ENCODE measurements at regions not wholly inside any gene's neighbourhood (a gene's known extent, or its start where the extent isn't known, plus 50 kb on each side); places are given as distances from the start of the nearest gene placed in this dataset.

DNA sequence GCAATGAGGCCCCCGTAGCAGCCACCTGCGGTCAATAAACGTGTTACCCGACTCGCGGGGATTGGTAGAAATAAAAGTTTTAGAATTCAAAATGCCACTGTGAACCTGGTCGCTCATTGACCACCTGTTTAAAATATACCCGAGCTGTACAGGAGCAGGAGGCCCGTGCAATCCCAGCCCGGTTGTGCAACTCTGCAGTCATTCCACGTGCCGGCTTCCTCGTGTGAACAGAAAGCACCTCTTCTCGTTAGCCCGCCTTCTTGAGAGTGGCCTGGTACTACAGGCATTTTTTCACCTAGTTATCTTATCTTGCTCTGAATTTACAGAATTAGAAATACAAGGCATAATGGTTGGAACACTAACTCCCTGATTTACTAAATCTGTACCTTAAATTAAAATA is 660.7 kb downstream of the GALR1 start:
- WGBS (ENCODE audit: insufficient coverage), result 89% methylated on average over 10 of the region's 15 CpGs
- Mint-ChIP-seq H3K27me3 (peaks cover 10 to 21% of the 10 kb centered on the region in 2 donors), H3K9me3 (no peaks in the 10 kb centered on the region), H3K36me3 (no peaks in the 10 kb centered on the region), H3K4me1 (no peaks in the 10 kb centered on the region), H3K27ac (no peak overlapping the region), H3K4me3 (no peak overlapping the region)
- CTCF ChIA-PET, result no interaction called here
- DNase-seq (no peak), ATAC-seq (replicated peaks in 1 of 4) (no peak)
- Histone ChIP-seq H3K4me1 (ENCODE audit: control insufficient read depth in 1 of 2, extremely low read depth in 1 of 2, insufficient read depth in 2 of 2, low read length in 2 of 2) (no peaks in the 10 kb centered on the region), H3K4me3 (ENCODE audit: control insufficient read depth in 1 of 2, extremely low read depth in 1 of 2, low read length in 1 of 2) (no peak overlapping the region), H3K27me3 (replicated peaks in 1 of 2; ENCODE audit: control insufficient read depth in 2 of 2, extremely low read depth in 1 of 2, insufficient read depth in 2 of 2, low read length in 1 of 2) (peaks cover 0 to 11% of the 10 kb centered on the region in 2 experiments), H3K9me3 (no peaks in the 10 kb centered on the region), H3K27ac (ENCODE audit: low read length) (no peak overlapping the region), H3K36me3 (ENCODE audit: control insufficient read depth in 2 of 2, extremely low read depth in 1 of 2, insufficient read depth in 1 of 2, low read length in 1 of 2) (no peaks in the 10 kb centered on the region)
- POLR2A ChIA-PET, result no interaction called here

- Mint-ChIP-seq H3K9me3 (no peaks in the 10 kb centered on the region), H3K27ac (no peak overlapping the region), H3K27me3 (peaks cover 10 to 21% of the 10 kb centered on the region in 2 donors), H3K4me3 (no peak overlapping the region), H3K4me1 (no peaks in the 10 kb centered on the region), H3K36me3 (no peaks in the 10 kb centered on the region)
- Histone ChIP-seq H3K27ac (ENCODE audit: low read length) (no peak overlapping the region), H3K4me3 (ENCODE audit: control insufficient read depth in 1 of 2, extremely low read depth in 1 of 2, low read length in 1 of 2) (no peak overlapping the region), H3K27me3 (replicated peaks in 1 of 2; ENCODE audit: control insufficient read depth in 2 of 2, extremely low read depth in 1 of 2, insufficient read depth in 2 of 2, low read length in 1 of 2) (peaks cover 0 to 8% of the 10 kb centered on the region in 2 experiments), H3K36me3 (ENCODE audit: control insufficient read depth in 2 of 2, extremely low read depth in 1 of 2, insufficient read depth in 1 of 2, low read length in 1 of 2) (no peaks in the 10 kb centered on the region), H3K4me1 (ENCODE audit: control insufficient read depth in 1 of 2, extremely low read depth in 1 of 2, insufficient read depth in 2 of 2, low read length in 2 of 2) (no peaks in the 10 kb centered on the region), H3K9me3 (no peaks in the 10 kb centered on the region)
- no peak for ATAC-seq (replicated peaks in 1 of 4)
- no peak for DNase-seq
- ChIA-PET CTCF (no interaction called here), POLR2A (no interaction called here)
- WGBS (ENCODE audit: insufficient coverage), result 72% methylated on average over 15 of the region's 20 CpGs
Observed at GRCh38 chr18:77911971-77912605, 662.4 kb downstream of the GALR1 start.

DNA sequence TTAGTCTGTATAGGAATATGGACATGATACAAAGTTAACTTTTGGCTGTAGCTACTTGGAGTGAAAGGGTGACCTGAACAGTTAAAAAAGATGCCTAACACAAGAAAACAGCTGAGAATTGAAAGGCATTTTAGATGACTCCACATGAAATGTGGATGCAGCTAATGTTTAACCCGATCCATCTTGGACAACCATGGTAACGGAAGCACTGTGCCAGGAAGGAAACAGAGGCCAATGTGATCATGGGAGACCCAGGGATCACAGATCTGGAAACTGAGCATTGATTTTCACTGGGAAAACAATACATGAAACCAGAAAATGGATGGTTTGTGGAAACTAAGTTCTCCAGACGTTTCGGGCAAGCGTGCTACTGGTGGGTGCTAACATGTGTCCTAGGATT is 669.1 kb downstream of the GALR1 start:
- H3K36me3 ChIP-seq (ENCODE audit: control insufficient read depth in 2 of 2, extremely low read depth in 1 of 2, insufficient read depth in 1 of 2, low read length in 1 of 2), result no peaks in the 10 kb centered on the region
- no peaks in the 10 kb centered on the region for H3K9me3 ChIP-seq
- Mint-ChIP-seq H3K36me3 (no peaks in the 10 kb centered on the region), H3K27me3 (peaks cover 3 to 8% of the 10 kb centered on the region in 2 donors), H3K4me3 (no peak overlapping the region), H3K9me3 (no peaks in the 10 kb centered on the region), H3K27ac (no peak overlapping the region), H3K4me1 (no peaks in the 10 kb centered on the region)
- CTCF ChIA-PET, result no interaction called here
- H3K4me3 ChIP-seq (ENCODE audit: control insufficient read depth in 1 of 2, extremely low read depth in 1 of 2, low read length in 1 of 2), result no peak overlapping the region
- H3K27ac ChIP-seq (ENCODE audit: low read length), result no peak overlapping the region
- ATAC-seq (replicated peaks in 1 of 4), result no peak
- 88% methylated on average over 5 of the region's 5 CpGs for WGBS (ENCODE audit: insufficient coverage)
- no peaks in the 10 kb centered on the region for H3K4me1 ChIP-seq (ENCODE audit: control insufficient read depth in 1 of 2, extremely low read depth in 1 of 2, insufficient read depth in 2 of 2, low read length in 2 of 2)
- POLR2A ChIA-PET, result no interaction called here
- no peak for DNase-seq
- H3K27me3 ChIP-seq (replicated peaks in 1 of 2; ENCODE audit: control insufficient read depth in 2 of 2, extremely low read depth in 1 of 2, insufficient read depth in 2 of 2, low read length in 1 of 2), result peaks cover 0 to 4% of the 10 kb centered on the region in 2 experiments

- ChIA-PET CTCF (no interaction called here), POLR2A (no interaction called here)
- H3K27ac ChIP-seq (ENCODE audit: low read length), result no peak overlapping the region
- H3K36me3 ChIP-seq (ENCODE audit: control insufficient read depth in 2 of 2, extremely low read depth in 1 of 2, insufficient read depth in 1 of 2, low read length in 1 of 2), result no peaks in the 10 kb centered on the region
- ATAC-seq (replicated peaks in 1 of 4) (no peak), DNase-seq (no peak)
- Mint-ChIP-seq H3K27me3 (peaks cover 2 to 4% of the 10 kb centered on the region in 2 donors), H3K36me3 (no peaks in the 10 kb centered on the region), H3K4me3 (no peak overlapping the region), H3K9me3 (no peaks in the 10 kb centered on the region), H3K4me1 (no peaks in the 10 kb centered on the region), H3K27ac (no peak overlapping the region)
- no peaks in the 10 kb centered on the region for H3K27me3 ChIP-seq (replicated peaks in 1 of 2; ENCODE audit: control insufficient read depth in 2 of 2, extremely low read depth in 1 of 2, insufficient read depth in 2 of 2, low read length in 1 of 2)
- 88% methylated on average over 3 of the region's 4 CpGs for WGBS (ENCODE audit: insufficient coverage)
- no peaks in the 10 kb centered on the region for H3K4me1 ChIP-seq (ENCODE audit: control insufficient read depth in 1 of 2, extremely low read depth in 1 of 2, insufficient read depth in 2 of 2, low read length in 2 of 2)
- no peaks in the 10 kb centered on the region for H3K9me3 ChIP-seq
- H3K4me3 ChIP-seq (ENCODE audit: control insufficient read depth in 1 of 2, extremely low read depth in 1 of 2, low read length in 1 of 2), result no peak overlapping the region
Observed at GRCh38 chr18:77919923-77920322, 670.3 kb downstream of the GALR1 start.

DNA sequence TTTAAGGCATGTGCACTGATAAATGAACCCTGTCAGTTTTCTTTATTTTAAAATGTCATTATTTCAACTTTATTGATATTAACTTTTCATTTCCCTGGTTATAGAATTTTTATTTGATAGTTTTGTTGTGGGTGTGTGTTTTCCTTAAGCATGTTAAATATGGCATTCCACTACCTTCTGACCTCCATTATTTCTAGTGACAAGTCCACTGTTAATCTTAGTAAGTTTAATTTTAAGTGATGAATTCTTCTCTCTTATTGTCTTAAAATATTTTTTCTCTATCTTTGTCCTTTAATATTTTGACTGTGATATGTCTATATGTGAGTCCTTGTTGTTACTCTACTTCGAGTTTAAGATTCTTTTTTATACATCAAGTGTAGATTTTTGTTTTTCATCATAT is 685.7 kb downstream of the GALR1 start:
- ATAC-seq (replicated peaks in 1 of 4), result no peak
- no peak overlapping the region for H3K4me3 Mint-ChIP-seq
- POLR2A ChIA-PET, result no interaction called here

DNA sequence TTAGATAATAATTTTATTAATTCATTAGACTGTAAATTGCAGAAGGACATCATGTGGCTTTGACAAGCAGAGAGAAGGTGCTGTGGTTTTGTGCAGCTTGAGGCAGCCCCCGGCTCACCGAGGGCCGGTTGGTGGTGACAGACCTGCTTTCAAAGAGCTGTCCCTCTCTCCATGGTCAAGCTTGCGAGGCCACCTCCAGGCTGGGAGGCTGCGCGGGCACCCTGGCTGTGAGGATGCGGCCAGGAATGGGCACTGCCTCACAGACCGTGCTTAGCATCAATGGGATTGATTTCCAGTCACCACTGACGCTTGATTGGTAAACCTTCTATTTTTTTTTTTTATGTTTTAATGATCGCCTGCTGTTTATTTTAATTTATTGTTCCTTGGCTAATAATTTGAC is 690.9 kb downstream of the GALR1 start:
- H3K9me3 Mint-ChIP-seq, result peaks cover 1 to 9% (median 2%) of the 10 kb centered on the region in 3 donors
- no peak overlapping the region for H3K4me3 Mint-ChIP-seq
- Histone ChIP-seq H3K36me3 (ENCODE audit: control insufficient read depth in 2 of 2, extremely low read depth in 1 of 2, insufficient read depth in 1 of 2, low read length in 1 of 2) (no peaks in the 10 kb centered on the region), H3K27ac (ENCODE audit: low read length) (no peak overlapping the region), H3K4me3 (ENCODE audit: control insufficient read depth in 1 of 2, extremely low read depth in 1 of 2, low read length in 1 of 2) (no peak overlapping the region), H3K4me1 (ENCODE audit: control insufficient read depth in 1 of 2, extremely low read depth in 1 of 2, insufficient read depth in 2 of 2, low read length in 2 of 2) (no peaks in the 10 kb centered on the region), H3K9me3 (no peaks in the 10 kb centered on the region), H3K27me3 (replicated peaks in 1 of 2; ENCODE audit: control insufficient read depth in 2 of 2, extremely low read depth in 1 of 2, insufficient read depth in 2 of 2, low read length in 1 of 2) (peaks cover 0 to 2% of the 10 kb centered on the region in 2 experiments)
- ChIA-PET POLR2A (no interaction called here), CTCF (no interaction called here)
- H3K27me3 Mint-ChIP-seq, result peaks cover 4 to 8% of the 10 kb centered on the region in 2 donors
- no peak overlapping the region for H3K27ac Mint-ChIP-seq
- no peak for ATAC-seq (replicated peaks in 1 of 4)
- no peaks in the 10 kb centered on the region for H3K36me3 Mint-ChIP-seq
- 87% methylated on average over 6 of the region's 10 CpGs for WGBS (ENCODE audit: insufficient coverage)
- H3K4me1 Mint-ChIP-seq, result no peaks in the 10 kb centered on the region
- DNase-seq, result no peak

More for the DNA sequence above, 685.7 kb downstream of the GALR1 start:
- Mint-ChIP-seq H3K9me3 (peaks cover 3 to 14% (median 5%) of the 10 kb centered on the region in 3 donors), H3K27me3 (peaks cover 3 to 8% of the 10 kb centered on the region in 2 donors), H3K27ac (no peak overlapping the region), H3K36me3 (no peaks in the 10 kb centered on the region), H3K4me1 (no peaks in the 10 kb centered on the region)
- Histone ChIP-seq H3K27ac (ENCODE audit: low read length) (no peak overlapping the region), H3K36me3 (ENCODE audit: control insufficient read depth in 2 of 2, extremely low read depth in 1 of 2, insufficient read depth in 1 of 2, low read length in 1 of 2) (no peaks in the 10 kb centered on the region), H3K27me3 (replicated peaks in 1 of 2; ENCODE audit: control insufficient read depth in 2 of 2, extremely low read depth in 1 of 2, insufficient read depth in 2 of 2, low read length in 1 of 2) (peaks cover 0 to 2% of the 10 kb centered on the region in 2 experiments), H3K4me1 (ENCODE audit: control insufficient read depth in 1 of 2, extremely low read depth in 1 of 2, insufficient read depth in 2 of 2, low read length in 2 of 2) (no peaks in the 10 kb centered on the region), H3K9me3 (no peaks in the 10 kb centered on the region), H3K4me3 (ENCODE audit: control insufficient read depth in 1 of 2, extremely low read depth in 1 of 2, low read length in 1 of 2) (no peak overlapping the region)
- WGBS (ENCODE audit: insufficient coverage), result no CpG with 5 or more reads among the region's 1 CpG
- DNase-seq, result no peak
- CTCF ChIA-PET, result no interaction called here

- ATAC-seq (replicated peaks in 1 of 4) (no peak), DNase-seq (no peak)
- Mint-ChIP-seq H3K36me3 (no peaks in the 10 kb centered on the region), H3K27me3 (peaks cover 3 to 6% of the 10 kb centered on the region in 2 donors), H3K9me3 (no peaks in the 10 kb centered on the region), H3K4me1 (no peaks in the 10 kb centered on the region), H3K27ac (no peak overlapping the region), H3K4me3 (no peak overlapping the region)
- POLR2A ChIA-PET, result no interaction called here
- Histone ChIP-seq H3K4me1 (ENCODE audit: control insufficient read depth in 1 of 2, extremely low read depth in 1 of 2, insufficient read depth in 2 of 2, low read length in 2 of 2) (no peaks in the 10 kb centered on the region), H3K36me3 (ENCODE audit: control insufficient read depth in 2 of 2, extremely low read depth in 1 of 2, insufficient read depth in 1 of 2, low read length in 1 of 2) (no peaks in the 10 kb centered on the region), H3K27ac (ENCODE audit: low read length) (no peak overlapping the region), H3K4me3 (ENCODE audit: control insufficient read depth in 1 of 2, extremely low read depth in 1 of 2, low read length in 1 of 2) (no peak overlapping the region), H3K9me3 (no peaks in the 10 kb centered on the region), H3K27me3 (replicated peaks in 1 of 2; ENCODE audit: control insufficient read depth in 2 of 2, extremely low read depth in 1 of 2, insufficient read depth in 2 of 2, low read length in 1 of 2) (peaks cover 0 to 2% of the 10 kb centered on the region in 2 experiments)
- CTCF ChIA-PET, result no interaction called here
- WGBS (ENCODE audit: insufficient coverage), result 73% methylated on average over 7 of the region's 7 CpGs
Observed at GRCh38 chr18:77944533-77944932, 694.9 kb downstream of the GALR1 start.
